Gastrocnemius medialis (tissue), 4 donors: ENCODE measurements at regions not wholly inside any gene's neighbourhood (a gene's known extent, or its start where the extent isn't known, plus 50 kb on each side); places are given as distances from the start of the nearest gene placed in this dataset.

Experiments
- POLR2A ChIP-seq, 2 donors: fragments of 450-650 bp; IDR thresholded peaks; one replicate each; pipeline ENCODE4 v1.6.1; 2017; ENCODE audit warnings: antibody characterized with exemption in 2 of 2, mild to moderate bottlenecking in 2 of 2, moderate library complexity in 2 of 2
- TF ChIP-seq, protein P1 (sequence below), 5 experiments: fragments of 450-650 bp in 3 of 5; fragments of 200-600 bp in 2 of 5; sonication (generic) in 2 of 5; IDR thresholded peaks in 4 of 5; conservative IDR thresholded peaks in 1 of 5; 1 replicate in 4 of 5; 2 replicates in 1 of 5; pipeline ENCODE4 v1.5.1; 2016 to 2019; ENCODE audit warnings: antibody characterized with exemption in 5 of 5, mild to moderate bottlenecking in 3 of 5, moderate library complexity in 3 of 5

DNA sequence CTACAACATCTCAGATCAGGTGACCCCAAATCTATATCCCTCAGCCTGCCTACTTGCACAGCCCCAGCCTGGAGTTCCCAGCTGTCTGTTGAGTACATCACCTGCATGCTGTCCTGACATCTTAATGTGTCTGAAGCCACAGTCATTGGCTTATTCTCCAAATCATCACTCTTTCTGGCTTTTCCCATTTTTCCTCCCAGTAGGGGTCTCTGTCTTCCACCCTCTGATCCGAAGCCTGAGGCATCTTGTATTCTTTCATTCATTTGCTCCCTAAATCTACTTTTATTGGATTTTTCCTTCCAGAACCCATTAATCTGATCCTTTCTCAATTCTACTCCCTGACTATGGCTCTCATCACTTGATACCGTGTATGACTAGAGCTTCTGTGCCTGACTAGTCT lies 332.9 kb upstream of the DCC start:
- TF ChIP-seq, protein P1, sequence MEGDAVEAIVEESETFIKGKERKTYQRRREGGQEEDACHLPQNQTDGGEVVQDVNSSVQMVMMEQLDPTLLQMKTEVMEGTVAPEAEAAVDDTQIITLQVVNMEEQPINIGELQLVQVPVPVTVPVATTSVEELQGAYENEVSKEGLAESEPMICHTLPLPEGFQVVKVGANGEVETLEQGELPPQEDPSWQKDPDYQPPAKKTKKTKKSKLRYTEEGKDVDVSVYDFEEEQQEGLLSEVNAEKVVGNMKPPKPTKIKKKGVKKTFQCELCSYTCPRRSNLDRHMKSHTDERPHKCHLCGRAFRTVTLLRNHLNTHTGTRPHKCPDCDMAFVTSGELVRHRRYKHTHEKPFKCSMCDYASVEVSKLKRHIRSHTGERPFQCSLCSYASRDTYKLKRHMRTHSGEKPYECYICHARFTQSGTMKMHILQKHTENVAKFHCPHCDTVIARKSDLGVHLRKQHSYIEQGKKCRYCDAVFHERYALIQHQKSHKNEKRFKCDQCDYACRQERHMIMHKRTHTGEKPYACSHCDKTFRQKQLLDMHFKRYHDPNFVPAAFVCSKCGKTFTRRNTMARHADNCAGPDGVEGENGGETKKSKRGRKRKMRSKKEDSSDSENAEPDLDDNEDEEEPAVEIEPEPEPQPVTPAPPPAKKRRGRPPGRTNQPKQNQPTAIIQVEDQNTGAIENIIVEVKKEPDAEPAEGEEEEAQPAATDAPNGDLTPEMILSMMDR (IDR thresholded peaks at IDR 0.05 in 4 of 5, conservative IDR thresholded peaks at IDR 0.05 in 1 of 5), result no peak
- TF ChIP-seq POLR2A (IDR thresholded peaks at IDR 0.05), result no peak
